GM12878 (cell line): ENCODE measurements at regions not wholly inside any gene's neighbourhood (a gene's known extent, or its start where the extent isn't known, plus 50 kb on each side); places are given as distances from the start of the nearest gene placed in this dataset.

Experiments used
- ATAC-seq: fragments of 200-7000 bp; cut with Tn5 transposase; 3 replicates; pipeline ENCODE4 v1.9.1; 2020; ENCODE audit warnings: mild to moderate bottlenecking, moderate library complexity
- BruUV-seq: library from RNA; stranded (reverse); fragments of 400-500 nt; replicated peaks from 2 replicates; lab custom pipeline; 2021; lab: Mats Ljungman, UMichigan
- CTCF ChIA-PET: fragments of 300-600 bp; sonication (Branson Sonifier 250); formaldehyde crosslinking; extraction: SDS; loops from one replicate; lab custom pipeline; 2021; ENCODE audit warnings: inconsistent platforms; lab: Yijun Ruan, JAX
- POLR2A ChIA-PET: fragments of 350-600 bp; formaldehyde crosslinking; extraction: SDS; loops from one replicate; lab custom pipeline; 2021; ENCODE audit warnings: inconsistent platforms; lab: Charles Lee
- RAD21 ChIA-PET: fragments of 300-600 bp; sonication (Branson Sonifier 250); formaldehyde crosslinking; loops from one replicate; lab custom pipeline; 2023; ENCODE audit warnings: antibody characterized with exemption; ENCODE audit not compliant: unreplicated experiment; lab: Charles Lee
- SMC1A ChIA-PET: fragments of 300-600 bp; sonication (Branson Sonifier 250); formaldehyde crosslinking; loops from one replicate; lab custom pipeline; 2023; ENCODE audit not compliant: unreplicated experiment, uncharacterized antibody; lab: Charles Lee
- DNase-seq: peaks from one replicate; pipeline ENCODE4 v3.0.0-alpha.2; 2011; ENCODE audit warnings: low read depth, low spot score
- FAIRE-seq: peaks from 3 replicates; lab custom pipeline; 2011; peaks lifted over from hg19 to GRCh38; lab: Jason Lieb, UNC
- H2AFZ ChIP-seq: 2 replicates; pipeline ENCODE4 v1.6.0; 2011; ENCODE audit warnings: low read depth, low read length, control low read depth; ENCODE audit not compliant: control insufficient read depth
- H3K27ac ChIP-seq: 2 replicates; pipeline ENCODE4 v1.5.1; 2011; ENCODE audit warnings: control low read depth; ENCODE audit not compliant: control insufficient read depth, insufficient read depth
- H3K27me3 ChIP-seq, 2 experiments: replicated peaks in 1 of 2; 2 replicates each; pipeline versions ENCODE4 v1.6.0 to v1.6.1; 2011; ENCODE audit warnings: low read length in 1 of 2; ENCODE audit not compliant: control insufficient read depth in 2 of 2, insufficient read depth in 2 of 2
- H3K36me3 ChIP-seq, 2 experiments: 2 replicates each; pipeline ENCODE4 v1.5.1; 2011; ENCODE audit warnings: low read length in 1 of 2; ENCODE audit not compliant: control insufficient read depth in 2 of 2, insufficient read depth in 2 of 2
- H3K4me1 ChIP-seq: 2 replicates; pipeline ENCODE4 v1.6.1; 2011; ENCODE audit warnings: mild to moderate bottlenecking, low read length, moderate library complexity, mixed read lengths; ENCODE audit not compliant: control insufficient read depth, insufficient read depth
- H3K4me2 ChIP-seq: 2 replicates; pipeline ENCODE4 v1.6.0; 2011; ENCODE audit warnings: control low read depth; ENCODE audit not compliant: control insufficient read depth, insufficient read depth
- H3K4me3 ChIP-seq: fragments of 200-600 bp; sonication (generic); 2 replicates; pipeline ENCODE4 v1.5.1; 2016
- H3K79me2 ChIP-seq: 2 replicates; pipeline ENCODE4 v1.6.0; 2011; ENCODE audit warnings: low read length; ENCODE audit not compliant: control insufficient read depth, insufficient read depth
- H3K9ac ChIP-seq: 2 replicates; pipeline ENCODE4 v1.8.0; 2011; ENCODE audit warnings: low read length, control low read depth, mixed read lengths; ENCODE audit not compliant: control insufficient read depth, insufficient read depth
- H3K9me3 ChIP-seq: replicated peaks from 3 replicates; pipeline ENCODE4 v1.5.1; 2011; ENCODE audit warnings: mild to moderate bottlenecking, low read length; ENCODE audit not compliant: control insufficient read depth, insufficient read depth
- H4K20me1 ChIP-seq: 2 replicates; pipeline ENCODE4 v1.6.0; 2011; ENCODE audit not compliant: control insufficient read depth, insufficient read depth
- KAT2A ChIP-seq: conservative IDR thresholded peaks from 2 replicates; pipeline ENCODE4 v1.6.1; 2011; ENCODE audit warnings: low read depth, low read length; ENCODE audit not compliant: control insufficient read depth
- RAD21 ChIP-seq: IDR thresholded peaks from 2 replicates; pipeline ENCODE4 v1.6.1; 2011; ENCODE audit warnings: mild to moderate bottlenecking, low read depth, low read length, moderate library complexity; ENCODE audit not compliant: insufficient read depth
- SREBF2 ChIP-seq: IDR thresholded peaks from 2 replicates; pipeline ENCODE4 v1.6.1; 2012; ENCODE audit warnings: mild to moderate bottlenecking, low read length
- SRF ChIP-seq, 2 experiments: IDR thresholded peaks; 2 replicates each; pipeline ENCODE4 v1.6.1; 2011; ENCODE audit warnings: low read depth in 2 of 2, low read length in 2 of 2, mild to moderate bottlenecking in 1 of 2, moderate library complexity in 1 of 2
- WRNIP1 ChIP-seq: IDR thresholded peaks from 2 replicates; pipeline ENCODE4 v1.6.1; 2011; ENCODE audit warnings: low read depth, low read length, improper control_type of control experiment, borderline replicate concordance
- YBX1 ChIP-seq: fragments of 450-650 bp; IDR thresholded peaks from 2 replicates; pipeline ENCODE4 v1.6.1; 2016; ENCODE audit warnings: antibody characterized with exemption
- ZNF207 ChIP-seq: fragments of 450-650 bp; IDR thresholded peaks from 2 replicates; pipeline ENCODE4 v1.6.1; 2014; ENCODE audit warnings: antibody characterized with exemption, mild to moderate bottlenecking, borderline replicate concordance
- ZNF622 ChIP-seq: fragments of 450-650 bp; IDR thresholded peaks from 2 replicates; pipeline ENCODE4 v1.6.1; 2017; ENCODE audit warnings: mild to moderate bottlenecking, inconsistent platforms
- WGBS: methylation state at CpG from one replicate; pipeline ENCODE4 v1.1.6; 2016; ENCODE audit warnings: low lambda C conversion rate; ENCODE audit not compliant: insufficient replicate concordance, insufficient coverage; ENCODE audit errors: missing lambda C conversion rate; 5-methylcytosine and 5-hydroxymethylcytosine counted together
- in situ Hi-C: fragments of 300-500 bp; cut with MboI; formaldehyde crosslinking; loops from 9 replicates; pipeline ENCODE4 v1.14.3; 2018; ENCODE audit warnings: mixed read lengths
- intact Hi-C: fragments of 100-400 bp; cut with micrococcal nuclease; formaldehyde crosslinking; loops from one replicate; pipeline ENCODE4 v1.14.2; 2022; ENCODE audit not compliant: unreplicated experiment
- TF ChIP-seq, protein P1 (sequence below): IDR thresholded peaks from 2 replicates; pipeline ENCODE4 v1.6.1; 2011; ENCODE audit warnings: low read depth, mild to moderate bottlenecking, low read length, moderate library complexity, borderline replicate concordance; ENCODE audit errors: extremely low read depth
- TF ChIP-seq, protein P2 (sequence below), 3 experiments: IDR thresholded peaks in 2 of 3; conservative IDR thresholded peaks in 1 of 3; 2 replicates each; pipeline ENCODE4 v1.5.1; 2011; ENCODE audit warnings: low read depth in 3 of 3, low read length in 3 of 3, mild to moderate bottlenecking in 3 of 3, control low read depth in 2 of 3, moderate library complexity in 2 of 3, inconsistent platforms in 1 of 3, mixed read lengths in 1 of 3; ENCODE audit not compliant: control insufficient read depth in 2 of 3, insufficient read depth in 1 of 3; ENCODE audit errors: extremely low read depth in 1 of 3
- TF ChIP-seq, protein P3 (sequence below): IDR thresholded peaks from 2 replicates; pipeline ENCODE4 v1.6.1; 2012; ENCODE audit warnings: improper control_type of control experiment, low read depth, low read length; ENCODE audit not compliant: insufficient replicate concordance

DNA sequence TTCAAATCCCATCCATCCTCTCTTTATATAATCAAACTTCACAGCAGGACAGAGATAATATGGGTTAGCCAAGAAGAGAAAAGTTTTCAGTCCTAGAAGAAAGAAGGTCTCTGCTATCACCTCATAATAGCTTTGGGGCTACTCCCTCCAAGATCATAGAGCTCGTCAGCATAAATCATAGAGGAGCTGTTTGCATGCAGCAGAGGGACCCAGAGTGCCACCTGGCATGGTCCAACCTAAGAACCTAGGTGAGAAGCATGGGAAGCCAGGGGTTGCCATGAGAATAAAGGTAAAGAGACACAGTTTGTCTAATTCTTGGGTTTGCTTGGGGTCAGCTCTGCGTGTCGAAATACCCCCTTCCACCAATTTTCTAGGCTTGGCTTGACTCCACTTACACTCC, 87.1 kb upstream of the CYP1B1 start:
- Histone ChIP-seq H3K36me3 (no peaks in the 10 kb centered on the region), H3K4me1 (peaks cover 26% of the 10 kb centered on the region), H2AFZ (no peak overlapping the region), H3K4me2 (no peak overlapping the region), H4K20me1 (no peaks in the 10 kb centered on the region), H3K9ac (no peak overlapping the region), H3K9me3 (no peaks in the 10 kb centered on the region; the same call in 2 of the 3 replicates), H3K27ac (no peak overlapping the region), H3K4me3 (no peak overlapping the region), H3K27me3 (no peaks in the 10 kb centered on the region; a peak in 1 of 4 replicates), H3K79me2 (no peaks in the 10 kb centered on the region)
- ATAC-seq (no peak), DNase-seq (no peak), FAIRE-seq (no peak)
- intact Hi-C loops, result no loop called here
- ChIA-PET SMC1A (interaction anchor here (0.8 to 2.5 kb wide), 6 partner anchors 8 to 112 kb away, joined by 3 to 7 read pairs (median 4); no protein-coding TSS in a partner anchor), POLR2A (no interaction called here), RAD21 (interaction anchor here (0.6 to 1.5 kb wide), 3 partner anchors 111 to 1005 kb away, joined by 3 to 5 read pairs (median 5); no protein-coding TSS in a partner anchor), CTCF (interaction anchor here (0.9 to 1.3 kb wide), 3 partner anchors 16 to 111 kb away, joined by 3 to 8 read pairs (median 5); no protein-coding TSS in a partner anchor)
- BruUV-seq, result no TSS peak
- no peak for TF ChIP-seq ZNF207
- no peak for TF ChIP-seq KAT2A
- TF ChIP-seq, protein P1, sequence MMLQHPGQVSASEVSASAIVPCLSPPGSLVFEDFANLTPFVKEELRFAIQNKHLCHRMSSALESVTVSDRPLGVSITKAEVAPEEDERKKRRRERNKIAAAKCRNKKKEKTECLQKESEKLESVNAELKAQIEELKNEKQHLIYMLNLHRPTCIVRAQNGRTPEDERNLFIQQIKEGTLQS, result no peak
- no peak for TF ChIP-seq WRNIP1
- peak; percentile 40 for TF ChIP-seq RAD21
- no peak for TF ChIP-seq ZNF622
- TF ChIP-seq, protein P2, sequence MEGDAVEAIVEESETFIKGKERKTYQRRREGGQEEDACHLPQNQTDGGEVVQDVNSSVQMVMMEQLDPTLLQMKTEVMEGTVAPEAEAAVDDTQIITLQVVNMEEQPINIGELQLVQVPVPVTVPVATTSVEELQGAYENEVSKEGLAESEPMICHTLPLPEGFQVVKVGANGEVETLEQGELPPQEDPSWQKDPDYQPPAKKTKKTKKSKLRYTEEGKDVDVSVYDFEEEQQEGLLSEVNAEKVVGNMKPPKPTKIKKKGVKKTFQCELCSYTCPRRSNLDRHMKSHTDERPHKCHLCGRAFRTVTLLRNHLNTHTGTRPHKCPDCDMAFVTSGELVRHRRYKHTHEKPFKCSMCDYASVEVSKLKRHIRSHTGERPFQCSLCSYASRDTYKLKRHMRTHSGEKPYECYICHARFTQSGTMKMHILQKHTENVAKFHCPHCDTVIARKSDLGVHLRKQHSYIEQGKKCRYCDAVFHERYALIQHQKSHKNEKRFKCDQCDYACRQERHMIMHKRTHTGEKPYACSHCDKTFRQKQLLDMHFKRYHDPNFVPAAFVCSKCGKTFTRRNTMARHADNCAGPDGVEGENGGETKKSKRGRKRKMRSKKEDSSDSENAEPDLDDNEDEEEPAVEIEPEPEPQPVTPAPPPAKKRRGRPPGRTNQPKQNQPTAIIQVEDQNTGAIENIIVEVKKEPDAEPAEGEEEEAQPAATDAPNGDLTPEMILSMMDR (IDR thresholded peaks at IDR 0.05 in 2 of 3, conservative IDR thresholded peaks at IDR 0.05 in 1 of 3; ENCODE audit: control insufficient read depth in 2 of 3, extremely low read depth in 1 of 3, insufficient read depth in 1 of 3, low read depth in 3 of 3, low read length in 3 of 3), result 0 out of 6 replicates have a peak, but pooled peaks of 1 of the 3 experiments have one; percentile 0
- TF ChIP-seq YBX1, result no peak
- no peak for TF ChIP-seq SREBF2
- no peak for TF ChIP-seq SRF (IDR thresholded peaks at IDR 0.05; ENCODE audit: low read depth in 2 of 2, low read length in 2 of 2)
- TF ChIP-seq, protein P3, sequence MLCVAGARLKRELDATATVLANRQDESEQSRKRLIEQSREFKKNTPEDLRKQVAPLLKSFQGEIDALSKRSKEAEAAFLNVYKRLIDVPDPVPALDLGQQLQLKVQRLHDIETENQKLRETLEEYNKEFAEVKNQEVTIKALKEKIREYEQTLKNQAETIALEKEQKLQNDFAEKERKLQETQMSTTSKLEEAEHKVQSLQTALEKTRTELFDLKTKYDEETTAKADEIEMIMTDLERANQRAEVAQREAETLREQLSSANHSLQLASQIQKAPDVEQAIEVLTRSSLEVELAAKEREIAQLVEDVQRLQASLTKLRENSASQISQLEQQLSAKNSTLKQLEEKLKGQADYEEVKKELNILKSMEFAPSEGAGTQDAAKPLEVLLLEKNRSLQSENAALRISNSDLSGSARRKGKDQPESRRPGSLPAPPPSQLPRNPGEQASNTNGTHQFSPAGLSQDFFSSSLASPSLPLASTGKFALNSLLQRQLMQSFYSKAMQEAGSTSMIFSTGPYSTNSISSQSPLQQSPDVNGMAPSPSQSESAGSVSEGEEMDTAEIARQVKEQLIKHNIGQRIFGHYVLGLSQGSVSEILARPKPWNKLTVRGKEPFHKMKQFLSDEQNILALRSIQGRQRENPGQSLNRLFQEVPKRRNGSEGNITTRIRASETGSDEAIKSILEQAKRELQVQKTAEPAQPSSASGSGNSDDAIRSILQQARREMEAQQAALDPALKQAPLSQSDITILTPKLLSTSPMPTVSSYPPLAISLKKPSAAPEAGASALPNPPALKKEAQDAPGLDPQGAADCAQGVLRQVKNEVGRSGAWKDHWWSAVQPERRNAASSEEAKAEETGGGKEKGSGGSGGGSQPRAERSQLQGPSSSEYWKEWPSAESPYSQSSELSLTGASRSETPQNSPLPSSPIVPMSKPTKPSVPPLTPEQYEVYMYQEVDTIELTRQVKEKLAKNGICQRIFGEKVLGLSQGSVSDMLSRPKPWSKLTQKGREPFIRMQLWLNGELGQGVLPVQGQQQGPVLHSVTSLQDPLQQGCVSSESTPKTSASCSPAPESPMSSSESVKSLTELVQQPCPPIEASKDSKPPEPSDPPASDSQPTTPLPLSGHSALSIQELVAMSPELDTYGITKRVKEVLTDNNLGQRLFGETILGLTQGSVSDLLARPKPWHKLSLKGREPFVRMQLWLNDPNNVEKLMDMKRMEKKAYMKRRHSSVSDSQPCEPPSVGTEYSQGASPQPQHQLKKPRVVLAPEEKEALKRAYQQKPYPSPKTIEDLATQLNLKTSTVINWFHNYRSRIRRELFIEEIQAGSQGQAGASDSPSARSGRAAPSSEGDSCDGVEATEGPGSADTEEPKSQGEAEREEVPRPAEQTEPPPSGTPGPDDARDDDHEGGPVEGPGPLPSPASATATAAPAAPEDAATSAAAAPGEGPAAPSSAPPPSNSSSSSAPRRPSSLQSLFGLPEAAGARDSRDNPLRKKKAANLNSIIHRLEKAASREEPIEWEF, result no peak
- in situ Hi-C loops, result no loop called here
- WGBS, result 83% methylated on average over 3 of the region's 3 CpGs
